ENCODE measurements at regions not wholly inside any gene's neighbourhood (a gene's known extent, or its start where the extent isn't known, plus 50 kb on each side); places are given as distances from the start of the nearest gene placed in this dataset.

GRCh38 chr5:53394808-53395207 lies 85.6 kb upstream of the FST start:
- H3K4me3 ChIP-seq: no peak overlapping the region
- H3K9me3 ChIP-seq: peaks cover 0 to 28% (median 2%) of the 10 kb centered on the region in 12 donors
- H3K36me3 ChIP-seq: no peaks in the 10 kb centered on the region
- intact Hi-C loops (cut with DNase I): no loop called here
- no peak overlapping the region for H3K27ac ChIP-seq
- ATAC-seq (no peak), DNase-seq (no peak)
- TF ChIP-seq POLR2A (IDR thresholded peaks at IDR 0.05): no peak
- TF ChIP-seq, protein P1, sequence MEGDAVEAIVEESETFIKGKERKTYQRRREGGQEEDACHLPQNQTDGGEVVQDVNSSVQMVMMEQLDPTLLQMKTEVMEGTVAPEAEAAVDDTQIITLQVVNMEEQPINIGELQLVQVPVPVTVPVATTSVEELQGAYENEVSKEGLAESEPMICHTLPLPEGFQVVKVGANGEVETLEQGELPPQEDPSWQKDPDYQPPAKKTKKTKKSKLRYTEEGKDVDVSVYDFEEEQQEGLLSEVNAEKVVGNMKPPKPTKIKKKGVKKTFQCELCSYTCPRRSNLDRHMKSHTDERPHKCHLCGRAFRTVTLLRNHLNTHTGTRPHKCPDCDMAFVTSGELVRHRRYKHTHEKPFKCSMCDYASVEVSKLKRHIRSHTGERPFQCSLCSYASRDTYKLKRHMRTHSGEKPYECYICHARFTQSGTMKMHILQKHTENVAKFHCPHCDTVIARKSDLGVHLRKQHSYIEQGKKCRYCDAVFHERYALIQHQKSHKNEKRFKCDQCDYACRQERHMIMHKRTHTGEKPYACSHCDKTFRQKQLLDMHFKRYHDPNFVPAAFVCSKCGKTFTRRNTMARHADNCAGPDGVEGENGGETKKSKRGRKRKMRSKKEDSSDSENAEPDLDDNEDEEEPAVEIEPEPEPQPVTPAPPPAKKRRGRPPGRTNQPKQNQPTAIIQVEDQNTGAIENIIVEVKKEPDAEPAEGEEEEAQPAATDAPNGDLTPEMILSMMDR (IDR thresholded peaks at IDR 0.05): no peak
- no peaks in the 10 kb centered on the region for H3K27me3 ChIP-seq
- peaks cover 0 to 4% (median 0%) of the 10 kb centered on the region in 12 donors for H3K4me1 ChIP-seq

- Histone ChIP-seq H3K4me1 (peaks cover 0 to 4% (median 0%) of the 10 kb centered on the region in 12 donors), H3K4me3 (no peak overlapping the region), H3K27me3 (no peaks in the 10 kb centered on the region), H3K27ac (no peak overlapping the region), H3K9me3 (peaks cover 0 to 20% (median 0%) of the 10 kb centered on the region in 12 donors), H3K36me3 (no peaks in the 10 kb centered on the region)
- no peak for ATAC-seq
- no peak for TF ChIP-seq POLR2A (IDR thresholded peaks at IDR 0.05)
- TF ChIP-seq, protein P1 (IDR thresholded peaks at IDR 0.05): no peak
- no peak for DNase-seq
- intact Hi-C loops (cut with DNase I): no loop called here
- 62 to 77% (median 76%) methylated on average over 5 of the region's 5 CpGs for WGBS, 4 donors
Observed at GRCh38 chr5:53397141-53397757, 83.2 kb upstream of the FST start.

DNA sequence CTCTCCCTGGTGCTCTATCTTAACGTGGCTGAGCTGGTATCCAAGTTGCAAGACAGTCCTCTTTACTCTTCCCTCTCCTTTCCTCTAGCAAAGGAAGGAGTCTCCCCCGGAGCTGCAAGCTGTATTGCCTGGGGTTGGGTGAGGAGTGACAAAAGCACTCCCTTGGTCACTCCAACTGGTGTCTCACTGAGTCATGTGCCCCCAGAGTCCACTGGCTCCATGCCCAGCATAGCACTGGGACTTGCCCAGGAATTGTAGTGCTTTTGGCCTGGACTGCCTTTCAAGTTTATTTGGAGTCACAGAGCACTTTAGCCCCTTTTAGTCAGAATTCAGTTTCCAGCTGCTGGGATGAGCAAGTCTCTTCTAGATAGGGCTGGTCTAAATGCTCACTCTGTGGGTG lies 82.6 kb upstream of the FST start:
- intact Hi-C loops (cut with DNase I): no loop called here
- Histone ChIP-seq H3K27me3 (no peaks in the 10 kb centered on the region), H3K4me3 (no peak overlapping the region), H3K27ac (no peak overlapping the region), H3K9me3 (peaks cover 0 to 18% (median 0%) of the 10 kb centered on the region in 12 donors), H3K36me3 (no peaks in the 10 kb centered on the region), H3K4me1 (peaks cover 0 to 4% (median 0%) of the 10 kb centered on the region in 12 donors)
- WGBS, 4 donors: 9 to 21% (median 14%) methylated on average over 2 of the region's 2 CpGs
- TF ChIP-seq, protein P1 (IDR thresholded peaks at IDR 0.05): no peak
- TF ChIP-seq POLR2A (IDR thresholded peaks at IDR 0.05): no peak
- DNase-seq (peak in 3 of 5 donors; percentile 33 to 77 (median 39)), ATAC-seq (peak; percentile 26 to 71 (median 51))

GRCh38 chr5:53399926-53400697 lies 80.3 kb upstream of the FST start:
- TF ChIP-seq, protein P1 (IDR thresholded peaks at IDR 0.05): no peak
- no peak for TF ChIP-seq POLR2A (IDR thresholded peaks at IDR 0.05)
- peaks cover 0 to 14% (median 0%) of the 10 kb centered on the region in 12 donors for H3K9me3 ChIP-seq
- H3K27me3 ChIP-seq: no peaks in the 10 kb centered on the region
- DNase-seq: no peak
- no peak overlapping the region for H3K27ac ChIP-seq
- H3K4me3 ChIP-seq: no peak overlapping the region
- intact Hi-C loops (cut with DNase I): no loop called here
- H3K36me3 ChIP-seq: no peaks in the 10 kb centered on the region
- no peak for ATAC-seq
- 71 to 82% (median 77%) methylated on average over 2 of the region's 2 CpGs for WGBS, 4 donors
- peaks cover 0 to 4% (median 0%) of the 10 kb centered on the region in 12 donors for H3K4me1 ChIP-seq

Measured in heart left ventricle (tissue), 16 donors.